ENCODE measurements at regions not wholly inside any gene's neighbourhood (a gene's known extent, or its start where the extent isn't known, plus 50 kb on each side); places are given as distances from the start of the nearest gene placed in this dataset.

DNA sequence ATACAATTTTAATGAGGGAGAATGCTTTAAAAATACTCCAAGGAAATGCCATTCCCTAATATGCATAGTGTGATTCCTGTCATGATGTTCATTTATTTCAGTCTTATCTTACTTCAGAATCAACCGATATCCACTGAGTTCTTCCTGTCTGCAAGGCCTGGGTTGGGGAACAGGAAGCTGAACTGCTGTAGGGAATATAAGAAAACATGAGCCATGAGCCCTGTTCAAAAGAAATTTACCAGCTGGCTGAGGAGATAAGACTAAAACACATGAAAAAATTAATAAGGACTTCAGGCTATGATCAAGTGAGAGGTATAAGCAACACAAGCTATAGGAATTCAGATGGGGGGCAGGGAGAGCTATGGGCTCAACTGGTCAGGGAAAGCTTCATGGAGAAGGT is 184.7 kb downstream of the PLPP4 start:
- no peak for DNase-seq

GRCh38 chr10:120643351-120643750 is 186.3 kb downstream of the PLPP4 start:
- no peak for DNase-seq

GRCh38 chr10:120644556-120645410 is 187.8 kb downstream of the PLPP4 start:
- DNase-seq = no peak

DNA sequence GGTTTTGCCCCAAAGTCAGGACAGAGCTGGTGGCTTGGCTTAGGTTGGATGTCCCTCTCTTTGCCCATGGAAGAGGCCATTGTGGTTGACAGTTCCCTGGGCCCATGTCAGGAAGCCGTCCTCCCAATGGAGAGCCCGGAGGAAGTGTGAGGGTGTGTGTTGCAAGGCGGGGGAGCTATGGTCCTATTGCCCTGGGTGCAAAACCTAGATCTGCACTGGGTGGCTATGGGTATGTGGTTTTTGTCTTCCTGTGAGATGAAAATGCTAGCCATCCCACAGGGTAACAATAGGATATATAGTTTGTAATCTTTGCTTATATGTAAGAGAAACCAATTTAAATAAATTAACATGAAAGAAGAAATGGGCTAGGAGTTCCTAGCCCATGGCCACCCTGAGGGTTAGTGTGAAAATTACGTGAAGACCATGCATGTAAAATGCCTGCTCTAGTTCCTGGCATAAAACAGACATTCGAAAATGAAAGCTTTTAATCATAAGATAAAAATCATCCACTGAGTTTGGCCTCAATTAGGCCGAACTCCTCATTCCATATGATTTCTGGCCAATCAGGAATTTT is 189.2 kb downstream of the PLPP4 start:
- DNase-seq = no peak

DNA sequence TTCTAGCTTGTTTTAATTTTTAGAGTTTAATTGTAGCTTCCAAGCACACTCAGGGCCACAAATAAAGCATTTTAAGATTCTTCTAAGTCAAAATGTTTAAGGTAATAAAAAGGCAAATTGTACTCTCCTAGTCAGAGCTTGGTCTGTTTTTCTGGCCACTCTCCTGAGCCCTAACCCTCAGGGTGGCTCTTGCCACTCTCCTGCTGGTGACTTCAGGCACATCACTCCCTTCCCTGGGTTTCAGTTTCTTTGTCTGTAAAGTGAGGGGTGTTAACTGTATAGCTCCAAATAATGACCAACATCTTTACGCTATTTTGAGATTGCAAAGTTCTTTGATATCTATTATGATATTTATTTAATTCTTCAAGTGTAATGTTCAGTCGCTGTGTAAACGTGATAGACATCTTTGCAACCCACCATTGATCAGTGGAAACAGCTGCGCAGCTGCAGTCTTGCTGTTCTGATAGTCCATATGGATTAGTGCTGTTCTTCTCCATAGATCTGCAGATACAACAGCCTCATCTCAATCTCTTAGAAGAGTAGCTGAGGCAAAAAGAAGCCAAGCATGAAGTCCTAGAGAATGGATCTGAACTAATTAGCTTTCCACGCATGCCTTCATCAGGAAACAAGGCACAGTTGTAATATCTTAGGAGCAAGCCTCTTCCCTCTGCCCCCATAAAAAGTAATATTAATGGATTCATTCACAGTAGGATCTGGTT is 189.9 kb downstream of the PLPP4 start:
- no peak for DNase-seq

DNA sequence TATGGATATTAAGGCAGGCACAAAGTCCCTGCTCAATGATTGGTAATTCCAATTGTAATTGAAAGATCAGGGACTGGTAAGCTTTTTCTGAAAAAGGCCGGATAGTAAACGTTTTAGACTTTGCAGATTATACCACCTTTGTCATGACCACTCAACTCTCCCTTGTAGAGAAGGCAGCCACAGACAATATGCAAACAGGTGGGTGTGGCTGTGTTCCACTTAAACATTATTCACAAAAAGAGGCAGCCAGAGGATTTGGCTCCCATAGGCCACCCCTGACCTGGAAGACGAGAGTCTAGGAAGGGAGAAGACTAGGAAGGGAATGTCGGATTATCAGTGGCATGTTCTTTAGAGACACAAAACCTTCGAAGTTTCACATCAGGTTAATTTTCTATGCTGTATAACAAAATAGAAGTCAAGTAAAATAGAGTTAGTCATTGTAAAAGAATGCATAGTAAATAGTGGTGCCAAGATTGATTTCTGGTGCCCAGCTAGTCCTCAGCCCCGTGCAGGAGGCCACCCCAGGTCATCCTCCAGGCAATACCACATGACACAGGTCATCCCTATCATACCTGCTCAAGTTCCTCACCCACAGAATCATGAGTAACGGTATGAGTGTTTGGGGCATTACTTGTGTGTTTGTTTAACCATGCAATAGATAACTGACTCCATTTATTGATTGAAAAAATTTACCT is 193.8 kb downstream of the PLPP4 start:
- no peak for DNase-seq

DNA sequence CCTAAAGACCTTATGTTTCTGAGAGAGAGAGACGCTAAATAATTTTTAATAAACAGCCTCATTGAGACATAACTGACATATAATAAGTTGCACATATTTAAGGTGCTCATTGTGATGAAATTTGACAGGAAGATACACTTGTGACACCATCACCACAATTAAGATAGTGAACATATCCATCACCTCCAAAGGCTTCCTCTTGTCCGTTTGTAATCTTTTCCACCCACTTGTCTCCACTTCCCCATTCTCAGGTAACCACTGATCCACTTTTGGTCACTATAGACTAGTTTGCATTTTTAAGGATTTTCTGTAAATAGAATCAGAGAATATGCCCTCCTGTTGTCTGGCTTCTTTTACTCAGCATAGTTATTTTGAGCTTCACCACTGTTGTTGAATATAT is 195.1 kb upstream of the WDR11 start:
- DNase-seq = no peak

DNA sequence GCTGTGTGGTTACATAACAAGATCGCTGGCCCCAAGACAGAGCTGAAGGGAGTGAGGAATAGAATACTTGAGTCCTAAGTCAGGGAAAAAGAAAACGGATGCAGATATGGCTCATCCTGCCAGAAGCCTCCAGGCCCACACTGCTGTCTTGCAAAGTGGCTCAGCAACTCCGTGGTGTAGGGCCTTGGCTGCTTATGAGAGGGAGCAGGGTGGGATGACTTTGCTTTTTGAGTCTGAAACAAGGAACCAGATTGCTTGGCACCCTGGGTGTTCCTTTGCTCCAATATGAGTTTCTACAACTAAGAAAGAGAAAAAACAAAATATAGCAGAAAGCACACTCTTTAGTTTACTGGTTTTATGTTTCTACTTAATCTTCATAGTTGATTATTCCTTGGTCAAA is 193.8 kb upstream of the WDR11 start:
- DNase-seq = no peak

DNA sequence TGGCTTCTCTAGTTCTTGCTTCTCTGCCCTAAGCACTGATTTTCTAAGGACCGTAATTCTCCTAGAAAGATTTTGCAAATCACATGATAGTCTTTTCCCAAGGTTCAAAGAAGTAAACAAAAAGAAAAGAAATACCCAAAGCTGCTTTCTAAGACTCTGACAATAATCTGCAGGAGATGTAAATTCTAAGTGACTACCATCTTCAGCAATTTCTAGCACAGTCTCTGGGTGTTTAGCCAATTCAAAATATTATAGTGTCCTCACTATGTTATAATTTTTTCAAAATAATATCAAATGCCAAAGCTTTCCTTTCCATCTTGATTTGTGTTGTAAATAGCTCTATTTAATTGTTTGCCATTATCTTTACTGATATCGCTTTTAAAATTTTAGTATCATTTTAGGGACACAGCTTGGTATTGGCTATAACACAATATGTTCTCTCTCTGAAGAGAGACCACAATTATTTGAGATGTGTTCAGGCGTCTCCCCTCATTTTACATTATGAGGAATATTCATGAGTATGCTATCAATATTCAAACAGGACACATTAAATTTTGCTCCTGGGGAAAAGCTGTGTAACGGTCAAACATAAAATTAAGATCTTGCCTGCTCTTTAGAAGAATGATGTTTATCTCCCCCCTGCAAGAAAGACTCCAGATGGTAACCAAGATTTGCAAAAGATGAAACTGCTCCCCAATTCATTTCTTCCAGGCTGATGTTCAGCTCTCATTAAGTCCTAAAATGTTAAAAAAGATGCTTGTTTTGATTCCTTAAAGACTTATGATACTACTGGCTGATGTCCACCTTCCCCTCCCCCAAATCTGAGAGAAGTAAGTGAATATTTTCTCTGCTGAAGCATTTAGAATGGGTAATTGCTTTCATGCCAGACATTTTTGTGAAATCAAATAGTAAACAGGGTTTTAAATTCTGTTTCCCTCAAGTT is 191.9 kb upstream of the WDR11 start:
- DNase-seq = no peak

DNA sequence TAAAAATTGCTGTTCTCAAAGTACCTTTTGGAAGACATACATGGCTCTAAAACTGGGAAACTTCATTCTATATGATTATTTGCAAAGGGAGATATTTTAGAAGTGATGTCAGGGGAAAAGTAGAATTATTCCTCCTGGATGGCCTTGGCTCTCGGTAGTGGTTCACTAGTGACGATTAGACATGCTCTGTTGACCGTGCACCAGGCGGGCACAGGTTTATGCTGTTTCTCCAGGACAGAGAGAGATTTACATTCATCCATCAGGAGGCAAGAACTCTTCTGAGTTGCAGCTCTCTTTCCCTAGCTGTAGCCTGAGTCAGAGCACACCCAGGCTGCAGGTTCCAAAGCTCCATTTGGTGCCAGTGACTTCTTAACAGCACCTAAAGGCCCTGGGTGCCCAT is 184.9 kb upstream of the WDR11 start:
- DNase-seq = no peak

- DNase-seq = no peak
Observed at GRCh38 chr10:120667276-120667675, 183.9 kb upstream of the WDR11 start.

DNA sequence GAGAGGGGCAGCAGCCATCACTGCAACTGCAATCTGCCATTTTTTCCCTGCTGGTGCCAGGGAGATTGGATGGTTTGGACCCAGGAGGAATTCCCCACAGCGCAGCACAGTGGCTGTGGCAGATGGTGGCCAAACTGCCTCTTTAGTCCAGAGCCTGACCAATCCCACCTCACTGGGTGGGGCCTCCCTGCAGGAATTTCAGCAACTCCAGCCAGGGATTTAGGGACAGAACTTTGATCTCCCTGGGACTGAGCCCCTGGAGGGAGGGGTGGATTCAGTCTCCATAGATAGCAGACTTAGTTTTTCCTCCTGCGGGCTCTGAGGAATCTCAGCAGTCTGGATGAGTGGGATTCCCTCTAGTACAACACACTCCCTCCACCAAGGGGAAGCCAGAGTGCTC is 179.7 kb upstream of the WDR11 start:
- DNase-seq = no peak

DNA sequence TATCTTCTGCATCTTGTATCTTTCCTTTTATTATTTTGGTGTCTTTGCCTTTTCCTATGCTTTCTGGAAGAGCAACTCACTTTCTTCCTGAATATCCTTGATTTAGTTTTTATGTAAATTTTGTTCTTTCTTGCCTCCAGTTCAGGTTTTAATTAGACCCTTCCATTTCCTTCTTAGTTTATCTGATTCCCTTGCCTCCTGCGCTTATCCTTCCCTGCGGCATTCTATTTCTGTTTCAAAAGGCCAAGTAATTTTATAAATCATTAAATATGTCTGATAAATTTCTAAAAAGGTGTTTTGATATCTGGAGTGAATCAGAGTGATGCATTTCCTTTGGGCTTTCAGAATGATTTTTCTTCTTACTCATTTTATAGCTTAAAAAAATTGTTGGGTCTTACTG is 167.7 kb upstream of the WDR11 start:
- no peak for DNase-seq

GRCh38 chr10:120684226-120684625 is 166.9 kb upstream of the WDR11 start:
- DNase-seq = peak in 1 of 5 experiments; percentile 9

DNA sequence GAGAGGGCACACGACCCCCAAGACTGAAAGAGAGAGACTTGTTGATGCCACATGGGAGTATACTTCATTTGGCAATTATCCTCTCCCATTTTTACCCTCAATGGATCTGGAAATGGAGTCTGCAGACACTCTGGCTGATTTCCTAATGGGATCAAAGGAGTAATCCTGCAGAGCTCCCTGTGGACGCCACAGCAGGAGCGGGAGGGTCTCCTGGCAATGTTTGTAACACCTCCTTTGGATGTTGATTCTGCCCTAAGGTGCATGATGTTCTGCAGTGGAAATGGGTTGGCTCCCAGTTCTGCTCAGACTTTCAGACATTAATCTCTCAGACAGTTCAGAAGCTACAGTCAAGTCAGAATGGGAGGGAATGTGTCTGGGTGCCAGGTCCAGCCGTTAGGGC is 166.0 kb upstream of the WDR11 start:
- no peak for DNase-seq

- no peak for DNase-seq
Observed at GRCh38 chr10:120688928-120689327, 162.2 kb upstream of the WDR11 start.

GRCh38 chr10:120689777-120690529 is 161.2 kb upstream of the WDR11 start:
- no peak for DNase-seq

DNA sequence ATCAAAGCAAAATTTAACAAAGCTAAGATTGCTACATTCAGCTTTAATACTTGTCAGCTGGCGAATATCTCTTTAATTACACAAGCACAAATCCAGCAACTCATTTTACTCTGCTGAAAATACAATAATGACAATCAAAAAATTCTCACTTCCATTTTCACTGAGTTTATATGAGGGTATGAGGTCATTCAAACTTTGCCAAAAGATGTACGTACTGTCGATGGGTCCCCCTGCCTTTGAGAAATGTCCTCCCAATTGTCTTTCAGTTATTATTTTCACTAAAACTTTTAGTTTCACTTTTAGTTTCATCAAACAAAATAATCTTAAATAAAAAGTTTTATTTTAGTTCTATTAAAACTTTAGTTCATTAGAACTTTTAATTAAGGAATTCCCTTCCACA is 159.5 kb upstream of the WDR11 start:
- DNase-seq = no peak

DNA sequence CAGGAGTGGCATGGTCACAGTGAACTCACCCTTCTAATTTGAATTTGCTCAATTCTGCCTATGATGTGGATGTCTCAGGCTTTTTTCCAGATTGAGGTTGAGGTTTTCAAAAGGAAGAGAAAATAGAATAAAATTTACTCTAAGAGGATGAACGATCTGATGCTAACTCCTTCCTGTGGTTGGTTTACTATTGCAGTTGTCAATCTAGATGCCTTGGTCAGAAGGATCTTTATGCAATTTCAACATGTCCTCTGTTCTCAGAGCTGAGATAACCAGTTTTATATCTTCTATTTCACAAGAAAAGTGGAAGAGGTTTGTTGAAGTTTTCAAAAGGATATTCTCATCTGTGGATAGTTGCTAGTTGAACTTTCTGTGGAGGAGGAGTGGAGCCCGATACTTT is 150.7 kb upstream of the WDR11 start:
- no peak for DNase-seq

- no peak for DNase-seq
Observed at GRCh38 chr10:120701381-120701780, 149.8 kb upstream of the WDR11 start.

DNA sequence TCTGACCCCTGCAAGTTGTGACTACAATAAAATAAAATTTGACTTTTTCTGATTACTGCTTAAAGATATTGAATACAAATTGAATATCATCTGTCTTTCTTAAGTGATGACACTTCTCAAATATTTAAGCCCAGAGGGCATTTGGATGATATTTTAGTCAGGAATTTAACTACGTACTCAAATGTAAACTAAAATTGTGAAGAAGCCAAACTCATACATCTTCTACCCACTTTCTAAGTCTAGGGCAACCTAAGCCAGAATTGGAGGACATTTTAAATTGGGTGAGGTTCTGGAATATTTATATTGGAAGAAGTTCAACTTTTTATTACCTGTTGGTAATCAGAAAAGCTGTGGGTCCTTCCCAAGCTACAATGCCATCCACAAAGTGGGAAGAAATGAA is 149.1 kb upstream of the WDR11 start:
- DNase-seq = no peak
